ENCODE measurements at regions not wholly inside any gene's neighbourhood (a gene's known extent, or its start where the extent isn't known, plus 50 kb on each side); places are given as distances from the start of the nearest gene placed in this dataset.
"Not testable (repeated sequence)": the region's sequence is repeated elsewhere in the genome, so short reads cannot be mapped to it uniquely, and the experiment has no call there.

DNA sequence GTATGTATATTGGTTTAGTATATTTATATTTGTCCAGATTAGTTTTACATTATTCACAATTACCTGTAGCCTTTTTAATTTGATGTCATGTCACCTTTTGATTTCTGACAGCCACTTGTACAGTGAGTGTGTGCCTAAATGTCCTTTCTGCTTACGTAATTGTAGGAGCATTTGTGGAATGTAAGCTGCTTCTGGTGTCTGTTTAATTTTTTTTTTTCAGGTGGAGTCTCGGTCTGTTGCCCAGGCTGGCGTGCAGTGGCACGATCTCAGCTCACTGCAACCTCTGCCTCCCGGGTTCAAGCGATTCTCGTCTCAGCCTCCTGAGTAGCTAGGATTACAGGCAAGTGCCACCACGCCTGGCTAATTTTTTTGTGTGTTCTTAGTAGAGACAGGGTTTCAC lies 91.2 kb upstream of the XAGE2 start:
- Histone ChIP-seq H4K91ac (ENCODE audit: low read depth, low read length, poor library complexity) (no peak overlapping the region), H3K4me2 (ENCODE audit: insufficient read depth, low read length, poor library complexity, severe bottlenecking) (no peak overlapping the region), H3K9ac (ENCODE audit: low read depth, low read length, poor library complexity) (no peak overlapping the region), H3K14ac (ENCODE audit: low read length) (no peak overlapping the region), H2BK5ac (ENCODE audit: low read length) (no peak overlapping the region), H2AK5ac (ENCODE audit: low read depth, low read length) (no peak overlapping the region), H2BK12ac (ENCODE audit: low read length) (no peak overlapping the region), H3K4me1 (ENCODE audit: control insufficient read depth in 2 of 2, insufficient read depth in 1 of 2, low read depth in 1 of 2, low read length in 2 of 2) (no peaks in the 10 kb centered on the region), H2BK120ac (ENCODE audit: low read depth, low read length) (no peak overlapping the region), H3K9me3 (replicated peaks in 1 of 2; ENCODE audit: control insufficient read depth in 2 of 2, insufficient read depth in 1 of 2, low read depth in 1 of 2, low read length in 2 of 2) (no peaks in the 10 kb centered on the region), H2AFZ (ENCODE audit: low read length) (no peak overlapping the region), H3K27me3 (ENCODE audit: control insufficient read depth in 3 of 3, insufficient read depth in 3 of 3, low read depth in 1 of 3, low read length in 3 of 3) (no peaks in the 10 kb centered on the region), H3K79me1 (ENCODE audit: low read depth, low read length) (no peaks in the 10 kb centered on the region), H3K4ac (ENCODE audit: low read length) (no peak overlapping the region), H3K27ac (replicated peaks; ENCODE audit: low read length) (no peak overlapping the region), H3K4me3 (ENCODE audit: low read length in 2 of 2) (no peak overlapping the region), H3K36me3 (replicated peaks in 1 of 2; ENCODE audit: control insufficient read depth in 2 of 2, insufficient read depth in 2 of 2, low read length in 2 of 2) (no peaks in the 10 kb centered on the region), H3K18ac (ENCODE audit: low read length) (no peak overlapping the region), H4K8ac (ENCODE audit: low read depth, low read length) (no peak overlapping the region), H2BK15ac (ENCODE audit: low read length) (no peak overlapping the region), H3K23ac (ENCODE audit: low read depth, low read length, poor library complexity) (no peak overlapping the region)
- DNase-seq (ENCODE audit: low spot score): no peak
- no CpG with 5 or more reads among the region's 8 CpGs for WGBS, 2 donors (ENCODE audit: extremely low coverage in 2 of 2, insufficient read length in 2 of 2, insufficient replicate concordance in 1 of 2)

DNA sequence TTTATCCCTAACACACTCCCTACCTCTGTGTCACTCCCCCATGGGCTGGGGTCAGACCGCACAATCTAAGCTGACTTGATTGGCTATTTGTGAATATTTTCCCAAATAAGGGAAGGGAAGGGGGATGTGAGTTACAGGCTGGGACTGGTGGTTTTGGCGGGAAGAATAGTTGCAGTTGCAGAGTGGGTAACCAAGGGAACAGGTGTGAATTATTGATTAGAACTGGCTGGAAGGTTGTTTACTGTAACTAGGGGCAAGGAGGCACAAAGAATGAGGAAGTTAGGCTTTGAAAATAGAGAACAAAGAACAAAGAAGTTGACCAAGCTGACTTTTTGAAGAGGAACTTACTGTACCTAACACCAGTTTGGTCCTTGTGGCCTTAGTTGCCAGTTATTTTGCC lies 88.0 kb upstream of the XAGE2 start:
- Histone ChIP-seq H2AFZ (ENCODE audit: low read length) (no peak overlapping the region), H3K18ac (ENCODE audit: low read length) (no peak overlapping the region), H3K4me3 (ENCODE audit: low read length in 2 of 2) (no peak overlapping the region), H3K23ac (ENCODE audit: low read depth, low read length, poor library complexity) (no peak overlapping the region), H3K27ac (replicated peaks; ENCODE audit: low read length) (no peak overlapping the region), H3K9me3 (replicated peaks in 1 of 2; ENCODE audit: control insufficient read depth in 2 of 2, insufficient read depth in 1 of 2, low read depth in 1 of 2, low read length in 2 of 2) (no peaks in the 10 kb centered on the region), H4K91ac (ENCODE audit: low read depth, low read length, poor library complexity) (no peak overlapping the region), H3K9ac (ENCODE audit: low read depth, low read length, poor library complexity) (no peak overlapping the region), H3K4me2 (ENCODE audit: insufficient read depth, low read length, poor library complexity, severe bottlenecking) (no peak overlapping the region), H3K27me3 (ENCODE audit: control insufficient read depth in 3 of 3, insufficient read depth in 3 of 3, low read depth in 1 of 3, low read length in 3 of 3) (peaks cover 0 to 2% (median 0%) of the 10 kb centered on the region in 3 experiments), H2AK5ac (ENCODE audit: low read depth, low read length) (no peak overlapping the region), H2BK15ac (ENCODE audit: low read length) (no peak overlapping the region), H3K79me1 (ENCODE audit: low read depth, low read length) (no peaks in the 10 kb centered on the region), H2BK5ac (ENCODE audit: low read length) (no peak overlapping the region), H4K8ac (ENCODE audit: low read depth, low read length) (no peak overlapping the region), H2BK12ac (ENCODE audit: low read length) (no peak overlapping the region), H3K4ac (ENCODE audit: low read length) (no peak overlapping the region), H3K14ac (ENCODE audit: low read length) (no peak overlapping the region), H3K36me3 (replicated peaks in 1 of 2; ENCODE audit: control insufficient read depth in 2 of 2, insufficient read depth in 2 of 2, low read length in 2 of 2) (no peaks in the 10 kb centered on the region), H2BK120ac (ENCODE audit: low read depth, low read length) (no peak overlapping the region), H3K4me1 (ENCODE audit: control insufficient read depth in 2 of 2, insufficient read depth in 1 of 2, low read depth in 1 of 2, low read length in 2 of 2) (no peaks in the 10 kb centered on the region)
- no peak for DNase-seq (ENCODE audit: low spot score)
- WGBS, 2 donors (ENCODE audit: extremely low coverage in 2 of 2, insufficient read length in 2 of 2, insufficient replicate concordance in 1 of 2): no CpG with 5 or more reads among the region's 2 CpGs

DNA sequence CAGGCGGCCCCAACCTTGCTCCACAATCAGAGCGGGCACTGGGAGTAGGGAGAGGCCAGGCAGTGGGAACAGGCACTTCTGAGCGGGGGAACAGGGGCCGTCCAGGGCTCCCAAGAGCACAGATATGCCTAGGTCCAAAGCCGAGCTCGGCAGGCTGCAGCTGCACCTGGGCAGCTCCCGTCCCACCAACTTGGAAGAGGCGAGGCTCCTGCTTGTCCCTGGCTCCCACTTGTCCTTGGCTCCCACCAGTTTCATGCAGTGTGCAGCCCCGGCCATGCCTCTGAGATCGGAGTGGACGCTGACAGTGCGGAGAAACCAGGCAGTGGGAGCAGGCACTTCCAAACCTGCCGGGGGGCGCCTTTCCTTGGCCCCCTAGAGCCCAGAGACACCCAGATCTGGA lies 84.0 kb upstream of the XAGE2 start:
- DNase-seq (ENCODE audit: low spot score): no peak
- H4K91ac ChIP-seq (ENCODE audit: low read depth, low read length, poor library complexity): no peak overlapping the region
- H3K18ac ChIP-seq (ENCODE audit: low read length): no peak overlapping the region
- H2BK12ac ChIP-seq (ENCODE audit: low read length): no peak overlapping the region
- H3K79me1 ChIP-seq (ENCODE audit: low read depth, low read length): no peaks in the 10 kb centered on the region
- no peak overlapping the region for H3K4ac ChIP-seq (ENCODE audit: low read length)
- peaks cover 0 to 2% (median 0%) of the 10 kb centered on the region in 3 experiments for H3K27me3 ChIP-seq (ENCODE audit: control insufficient read depth in 3 of 3, insufficient read depth in 3 of 3, low read depth in 1 of 3, low read length in 3 of 3)
- no CpG with 5 or more reads among the region's 14 CpGs for WGBS, 2 donors (ENCODE audit: extremely low coverage in 2 of 2, insufficient read length in 2 of 2, insufficient replicate concordance in 1 of 2)
- H3K4me1 ChIP-seq (ENCODE audit: control insufficient read depth in 2 of 2, insufficient read depth in 1 of 2, low read depth in 1 of 2, low read length in 2 of 2): no peaks in the 10 kb centered on the region
- H2BK15ac ChIP-seq (ENCODE audit: low read length): no peak overlapping the region
- H2BK120ac ChIP-seq (ENCODE audit: low read depth, low read length): no peak overlapping the region
- no peak overlapping the region for H3K4me3 ChIP-seq (ENCODE audit: low read length in 2 of 2)
- H2BK5ac ChIP-seq (ENCODE audit: low read length): no peak overlapping the region
- no peak overlapping the region for H4K8ac ChIP-seq (ENCODE audit: low read depth, low read length)
- H2AFZ ChIP-seq (ENCODE audit: low read length): no peak overlapping the region
- H3K9ac ChIP-seq (ENCODE audit: low read depth, low read length, poor library complexity): no peak overlapping the region
- H3K36me3 ChIP-seq (replicated peaks in 1 of 2; ENCODE audit: control insufficient read depth in 2 of 2, insufficient read depth in 2 of 2, low read length in 2 of 2): no peaks in the 10 kb centered on the region
- H3K14ac ChIP-seq (ENCODE audit: low read length): no peak overlapping the region
- H3K23ac ChIP-seq (ENCODE audit: low read depth, low read length, poor library complexity): no peak overlapping the region
- no peak overlapping the region for H2AK5ac ChIP-seq (ENCODE audit: low read depth, low read length)
- no peaks in the 10 kb centered on the region for H3K9me3 ChIP-seq (replicated peaks in 1 of 2; ENCODE audit: control insufficient read depth in 2 of 2, insufficient read depth in 1 of 2, low read depth in 1 of 2, low read length in 2 of 2)
- no peak overlapping the region for H3K4me2 ChIP-seq (ENCODE audit: insufficient read depth, low read length, poor library complexity, severe bottlenecking)
- H3K27ac ChIP-seq (replicated peaks; ENCODE audit: low read length): no peak overlapping the region

DNA sequence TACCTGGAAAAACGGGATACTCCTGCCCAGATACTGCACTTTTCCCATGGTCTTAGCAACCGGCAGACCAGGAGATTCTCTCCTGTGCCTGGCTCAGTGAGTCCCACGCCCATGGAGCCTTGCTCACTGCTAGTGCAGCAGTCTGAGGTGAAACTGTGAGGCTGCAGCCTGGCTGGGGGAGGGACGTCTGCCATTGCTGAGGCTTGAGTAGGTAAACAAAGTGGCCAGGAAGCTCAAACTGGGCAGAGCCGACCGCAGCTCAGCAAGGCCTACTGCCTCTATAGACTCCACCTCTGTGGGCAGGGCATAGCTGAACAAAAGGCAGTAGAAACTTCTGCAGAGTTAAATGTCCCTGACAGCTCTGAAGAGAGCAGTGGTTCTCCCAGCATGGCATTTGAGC lies 69.9 kb upstream of the XAGE2 start:
- H4K91ac ChIP-seq (ENCODE audit: low read depth, low read length, poor library complexity); H3K9me3 ChIP-seq (replicated peaks in 1 of 2; ENCODE audit: control insufficient read depth in 2 of 2, insufficient read depth in 1 of 2, low read depth in 1 of 2, low read length in 2 of 2); H3K18ac ChIP-seq (ENCODE audit: low read length); H2AFZ ChIP-seq (ENCODE audit: low read length); H3K27ac ChIP-seq (replicated peaks; ENCODE audit: low read length); H3K4me3 ChIP-seq (ENCODE audit: low read length in 2 of 2); H2BK120ac ChIP-seq (ENCODE audit: low read depth, low read length); H2BK15ac ChIP-seq (ENCODE audit: low read length); H4K8ac ChIP-seq (ENCODE audit: low read depth, low read length); H3K36me3 ChIP-seq (replicated peaks in 1 of 2; ENCODE audit: control insufficient read depth in 2 of 2, insufficient read depth in 2 of 2, low read length in 2 of 2); H3K4me2 ChIP-seq (ENCODE audit: insufficient read depth, low read length, poor library complexity, severe bottlenecking); H3K4me1 ChIP-seq (ENCODE audit: control insufficient read depth in 2 of 2, insufficient read depth in 1 of 2, low read depth in 1 of 2, low read length in 2 of 2); H3K23ac ChIP-seq (ENCODE audit: low read depth, low read length, poor library complexity); H3K9ac ChIP-seq (ENCODE audit: low read depth, low read length, poor library complexity); H3K4ac ChIP-seq (ENCODE audit: low read length); H3K14ac ChIP-seq (ENCODE audit: low read length); H3K27me3 ChIP-seq (ENCODE audit: control insufficient read depth in 3 of 3, insufficient read depth in 3 of 3, low read depth in 1 of 3, low read length in 3 of 3); H2BK12ac ChIP-seq (ENCODE audit: low read length); H2AK5ac ChIP-seq (ENCODE audit: low read depth, low read length); H3K79me1 ChIP-seq (ENCODE audit: low read depth, low read length); H2BK5ac ChIP-seq (ENCODE audit: low read length); DNase-seq (ENCODE audit: low spot score): not testable (repeated sequence)
- WGBS, 2 donors (ENCODE audit: extremely low coverage in 2 of 2, insufficient read length in 2 of 2, insufficient replicate concordance in 1 of 2): no CpG with 5 or more reads among the region's 6 CpGs
